GM12878 (cell line): ENCODE measurements at regions not wholly inside any gene's neighbourhood (a gene's known extent, or its start where the extent isn't known, plus 50 kb on each side); places are given as distances from the start of the nearest gene placed in this dataset.

ENCODE experiments used
- ATAC-seq: fragments of 200-7000 bp; cut with Tn5 transposase; 3 replicates; pipeline ENCODE4 v1.9.1; 2020; ENCODE audit warnings: mild to moderate bottlenecking, moderate library complexity
- BruUV-seq: library from RNA; stranded (reverse); fragments of 400-500 nt; replicated peaks from 2 replicates; lab custom pipeline; 2021; lab: Mats Ljungman, UMichigan
- CTCF ChIA-PET: fragments of 300-600 bp; sonication (Branson Sonifier 250); formaldehyde crosslinking; extraction: SDS; loops from one replicate; lab custom pipeline; 2021; ENCODE audit warnings: inconsistent platforms; lab: Yijun Ruan, JAX
- POLR2A ChIA-PET: fragments of 350-600 bp; formaldehyde crosslinking; extraction: SDS; loops from one replicate; lab custom pipeline; 2021; ENCODE audit warnings: inconsistent platforms; lab: Charles Lee
- RAD21 ChIA-PET: fragments of 300-600 bp; sonication (Branson Sonifier 250); formaldehyde crosslinking; loops from one replicate; lab custom pipeline; 2023; ENCODE audit warnings: antibody characterized with exemption; ENCODE audit not compliant: unreplicated experiment; lab: Charles Lee
- SMC1A ChIA-PET: fragments of 300-600 bp; sonication (Branson Sonifier 250); formaldehyde crosslinking; loops from one replicate; lab custom pipeline; 2023; ENCODE audit not compliant: unreplicated experiment, uncharacterized antibody; lab: Charles Lee
- DNase-seq: peaks from one replicate; pipeline ENCODE4 v3.0.0-alpha.2; 2011; ENCODE audit warnings: low read depth, low spot score
- FAIRE-seq: peaks from 3 replicates; lab custom pipeline; 2011; peaks lifted over from hg19 to GRCh38; lab: Jason Lieb, UNC
- H2AFZ ChIP-seq: 2 replicates; pipeline ENCODE4 v1.6.0; 2011; ENCODE audit warnings: low read depth, low read length, control low read depth; ENCODE audit not compliant: control insufficient read depth
- H3K27ac ChIP-seq: 2 replicates; pipeline ENCODE4 v1.5.1; 2011; ENCODE audit warnings: control low read depth; ENCODE audit not compliant: control insufficient read depth, insufficient read depth
- H3K27me3 ChIP-seq, 2 experiments: replicated peaks in 1 of 2; 2 replicates each; pipeline versions ENCODE4 v1.6.0 to v1.6.1; 2011; ENCODE audit warnings: low read length in 1 of 2; ENCODE audit not compliant: control insufficient read depth in 2 of 2, insufficient read depth in 2 of 2
- H3K36me3 ChIP-seq, 2 experiments: 2 replicates each; pipeline ENCODE4 v1.5.1; 2011; ENCODE audit warnings: low read length in 1 of 2; ENCODE audit not compliant: control insufficient read depth in 2 of 2, insufficient read depth in 2 of 2
- H3K4me1 ChIP-seq: 2 replicates; pipeline ENCODE4 v1.6.1; 2011; ENCODE audit warnings: mild to moderate bottlenecking, low read length, moderate library complexity, mixed read lengths; ENCODE audit not compliant: control insufficient read depth, insufficient read depth
- H3K4me2 ChIP-seq: 2 replicates; pipeline ENCODE4 v1.6.0; 2011; ENCODE audit warnings: control low read depth; ENCODE audit not compliant: control insufficient read depth, insufficient read depth
- H3K4me3 ChIP-seq: fragments of 200-600 bp; sonication (generic); 2 replicates; pipeline ENCODE4 v1.5.1; 2016
- H3K79me2 ChIP-seq: 2 replicates; pipeline ENCODE4 v1.6.0; 2011; ENCODE audit warnings: low read length; ENCODE audit not compliant: control insufficient read depth, insufficient read depth
- H3K9ac ChIP-seq: 2 replicates; pipeline ENCODE4 v1.8.0; 2011; ENCODE audit warnings: low read length, control low read depth, mixed read lengths; ENCODE audit not compliant: control insufficient read depth, insufficient read depth
- H3K9me3 ChIP-seq: replicated peaks from 3 replicates; pipeline ENCODE4 v1.5.1; 2011; ENCODE audit warnings: mild to moderate bottlenecking, low read length; ENCODE audit not compliant: control insufficient read depth, insufficient read depth
- H4K20me1 ChIP-seq: 2 replicates; pipeline ENCODE4 v1.6.0; 2011; ENCODE audit not compliant: control insufficient read depth, insufficient read depth
- HSF1 ChIP-seq: fragments of 150-350 bp; IDR thresholded peaks from 2 replicates; pipeline ENCODE4 v1.6.1; 2014; ENCODE audit warnings: mild to moderate bottlenecking, low read depth, low read length
- RAD21 ChIP-seq: IDR thresholded peaks from 2 replicates; pipeline ENCODE4 v1.6.1; 2011; ENCODE audit warnings: mild to moderate bottlenecking, low read depth, low read length, moderate library complexity; ENCODE audit not compliant: insufficient read depth
- RAD51 ChIP-seq: fragments of 450-650 bp; IDR thresholded peaks from 2 replicates; pipeline ENCODE4 v1.6.1; 2016; ENCODE audit warnings: moderate library complexity, mild to moderate bottlenecking, inconsistent platforms
- RFX5 ChIP-seq: IDR thresholded peaks from 2 replicates; pipeline ENCODE4 v1.6.1; 2011; ENCODE audit warnings: low read depth, low read length, improper control_type of control experiment
- TBL1XR1 ChIP-seq: IDR thresholded peaks from 2 replicates; pipeline ENCODE4 v1.6.1; 2012; ENCODE audit warnings: low read depth, low read length, improper control_type of control experiment
- WGBS: methylation state at CpG from one replicate; pipeline ENCODE4 v1.1.6; 2016; ENCODE audit warnings: low lambda C conversion rate; ENCODE audit not compliant: insufficient replicate concordance, insufficient coverage; ENCODE audit errors: missing lambda C conversion rate; 5-methylcytosine and 5-hydroxymethylcytosine counted together
- in situ Hi-C: fragments of 300-500 bp; cut with MboI; formaldehyde crosslinking; loops from 9 replicates; pipeline ENCODE4 v1.14.3; 2018; ENCODE audit warnings: mixed read lengths
- intact Hi-C: fragments of 100-400 bp; cut with micrococcal nuclease; formaldehyde crosslinking; loops from one replicate; pipeline ENCODE4 v1.14.2; 2022; ENCODE audit not compliant: unreplicated experiment
- TF ChIP-seq, protein P1 (sequence below): IDR thresholded peaks from 2 replicates; pipeline ENCODE4 v1.6.1; 2012; ENCODE audit warnings: improper control_type of control experiment, low read depth, low read length; ENCODE audit not compliant: insufficient replicate concordance

DNA sequence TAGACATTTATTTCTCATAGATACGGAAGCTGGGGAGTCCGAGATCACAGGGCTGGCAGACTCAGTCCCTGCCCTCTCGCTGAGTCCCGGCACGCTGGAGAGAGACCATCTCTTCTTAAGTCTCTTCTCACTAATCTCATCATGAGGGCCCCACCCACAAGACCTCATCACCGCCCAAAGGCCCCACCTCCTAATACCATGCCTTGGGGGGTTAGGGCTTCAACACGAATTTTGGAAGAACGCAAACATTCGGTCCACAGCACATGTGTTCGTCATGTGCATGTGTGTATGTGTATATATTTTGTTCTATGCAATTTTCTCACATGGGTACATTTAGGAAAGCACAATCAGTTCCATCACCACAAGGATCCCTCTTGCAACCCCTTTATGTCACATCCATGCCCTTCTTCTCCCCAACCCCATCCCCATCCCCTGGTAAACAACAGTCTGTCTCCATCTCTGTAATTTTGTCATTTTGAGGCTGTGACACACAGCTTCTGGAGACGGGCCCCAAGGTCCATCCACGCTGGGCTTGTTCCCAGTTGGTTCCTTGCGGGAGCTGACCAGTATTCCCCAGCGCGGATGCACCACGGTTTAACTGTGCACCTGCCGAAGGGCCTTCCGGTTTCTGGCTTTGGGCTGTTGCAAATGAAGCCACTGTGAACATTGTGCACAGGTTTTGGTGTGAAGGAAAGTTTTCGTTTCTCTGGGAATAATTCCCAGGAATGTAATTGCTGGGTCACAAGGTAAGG lies 317.5 kb upstream of the DIO3 start:
- Histone ChIP-seq H3K9ac (no peak overlapping the region), H2AFZ (no peak overlapping the region), H4K20me1 (no peaks in the 10 kb centered on the region), H3K27ac (no peak overlapping the region), H3K36me3 (no peaks in the 10 kb centered on the region), H3K4me1 (no peaks in the 10 kb centered on the region), H3K4me2 (no peak overlapping the region), H3K27me3 (no peaks in the 10 kb centered on the region), H3K79me2 (no peaks in the 10 kb centered on the region), H3K9me3 (no peaks in the 10 kb centered on the region; the same call in 1 of the 3 replicates), H3K4me3 (no peak overlapping the region)
- WGBS: 57% methylated on average over 19 of the region's 19 CpGs
- CTCF ChIA-PET: no interaction called here
- DNase-seq (no peak), FAIRE-seq (no peak), ATAC-seq (no peak)
- TF ChIP-seq RAD21: no peak
- TF ChIP-seq, protein P1, sequence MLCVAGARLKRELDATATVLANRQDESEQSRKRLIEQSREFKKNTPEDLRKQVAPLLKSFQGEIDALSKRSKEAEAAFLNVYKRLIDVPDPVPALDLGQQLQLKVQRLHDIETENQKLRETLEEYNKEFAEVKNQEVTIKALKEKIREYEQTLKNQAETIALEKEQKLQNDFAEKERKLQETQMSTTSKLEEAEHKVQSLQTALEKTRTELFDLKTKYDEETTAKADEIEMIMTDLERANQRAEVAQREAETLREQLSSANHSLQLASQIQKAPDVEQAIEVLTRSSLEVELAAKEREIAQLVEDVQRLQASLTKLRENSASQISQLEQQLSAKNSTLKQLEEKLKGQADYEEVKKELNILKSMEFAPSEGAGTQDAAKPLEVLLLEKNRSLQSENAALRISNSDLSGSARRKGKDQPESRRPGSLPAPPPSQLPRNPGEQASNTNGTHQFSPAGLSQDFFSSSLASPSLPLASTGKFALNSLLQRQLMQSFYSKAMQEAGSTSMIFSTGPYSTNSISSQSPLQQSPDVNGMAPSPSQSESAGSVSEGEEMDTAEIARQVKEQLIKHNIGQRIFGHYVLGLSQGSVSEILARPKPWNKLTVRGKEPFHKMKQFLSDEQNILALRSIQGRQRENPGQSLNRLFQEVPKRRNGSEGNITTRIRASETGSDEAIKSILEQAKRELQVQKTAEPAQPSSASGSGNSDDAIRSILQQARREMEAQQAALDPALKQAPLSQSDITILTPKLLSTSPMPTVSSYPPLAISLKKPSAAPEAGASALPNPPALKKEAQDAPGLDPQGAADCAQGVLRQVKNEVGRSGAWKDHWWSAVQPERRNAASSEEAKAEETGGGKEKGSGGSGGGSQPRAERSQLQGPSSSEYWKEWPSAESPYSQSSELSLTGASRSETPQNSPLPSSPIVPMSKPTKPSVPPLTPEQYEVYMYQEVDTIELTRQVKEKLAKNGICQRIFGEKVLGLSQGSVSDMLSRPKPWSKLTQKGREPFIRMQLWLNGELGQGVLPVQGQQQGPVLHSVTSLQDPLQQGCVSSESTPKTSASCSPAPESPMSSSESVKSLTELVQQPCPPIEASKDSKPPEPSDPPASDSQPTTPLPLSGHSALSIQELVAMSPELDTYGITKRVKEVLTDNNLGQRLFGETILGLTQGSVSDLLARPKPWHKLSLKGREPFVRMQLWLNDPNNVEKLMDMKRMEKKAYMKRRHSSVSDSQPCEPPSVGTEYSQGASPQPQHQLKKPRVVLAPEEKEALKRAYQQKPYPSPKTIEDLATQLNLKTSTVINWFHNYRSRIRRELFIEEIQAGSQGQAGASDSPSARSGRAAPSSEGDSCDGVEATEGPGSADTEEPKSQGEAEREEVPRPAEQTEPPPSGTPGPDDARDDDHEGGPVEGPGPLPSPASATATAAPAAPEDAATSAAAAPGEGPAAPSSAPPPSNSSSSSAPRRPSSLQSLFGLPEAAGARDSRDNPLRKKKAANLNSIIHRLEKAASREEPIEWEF: no peak
- TF ChIP-seq RFX5: no peak
- TF ChIP-seq TBL1XR1: no peak
- no peak for TF ChIP-seq HSF1
- no peak for TF ChIP-seq RAD51
- POLR2A ChIA-PET: no interaction called here
- in situ Hi-C loops: no loop called here
- SMC1A ChIA-PET: no interaction called here
- RAD21 ChIA-PET: no interaction called here
- no TSS peak for BruUV-seq
- intact Hi-C loops: no loop called here
